ENCODE measurements at regions not wholly inside any gene's neighbourhood (a gene's known extent, or its start where the extent isn't known, plus 50 kb on each side); places are given as distances from the start of the nearest gene placed in this dataset.
A peak's percentile ranks its signal among the peaks of the same experiment; 100 is the strongest.

DNA sequence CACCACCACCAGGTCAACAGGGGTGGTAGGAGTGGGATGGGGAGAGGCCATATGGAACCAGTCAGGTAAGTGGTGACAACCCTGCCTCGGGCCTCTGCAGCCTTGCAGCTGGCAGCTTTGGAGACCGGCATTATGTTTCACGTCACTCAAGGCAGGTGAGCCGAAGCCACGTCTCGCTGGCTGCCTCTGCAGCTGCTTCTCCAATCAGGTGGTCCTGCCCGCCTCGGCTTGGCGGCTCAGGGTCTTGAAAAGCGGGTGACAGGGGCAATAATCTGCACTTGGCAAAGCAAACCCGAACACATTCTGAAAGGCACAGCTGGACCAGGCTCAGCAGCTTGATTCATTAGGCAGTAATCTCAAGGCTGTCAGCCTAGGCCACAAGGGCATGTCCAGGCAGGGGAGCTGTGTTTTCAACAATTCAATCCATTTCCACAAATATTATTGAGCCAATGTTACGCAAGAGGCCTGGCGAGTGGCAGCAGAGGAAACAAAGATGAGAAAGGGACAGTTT lies 77.4 kb upstream of the PCDH8 start:
- peak in 1 of 3 donors; percentile 43 for TF ChIP-seq POLR2AphosphoS5 (IDR thresholded peaks at IDR 0.05)
- TF ChIP-seq, protein P1, sequence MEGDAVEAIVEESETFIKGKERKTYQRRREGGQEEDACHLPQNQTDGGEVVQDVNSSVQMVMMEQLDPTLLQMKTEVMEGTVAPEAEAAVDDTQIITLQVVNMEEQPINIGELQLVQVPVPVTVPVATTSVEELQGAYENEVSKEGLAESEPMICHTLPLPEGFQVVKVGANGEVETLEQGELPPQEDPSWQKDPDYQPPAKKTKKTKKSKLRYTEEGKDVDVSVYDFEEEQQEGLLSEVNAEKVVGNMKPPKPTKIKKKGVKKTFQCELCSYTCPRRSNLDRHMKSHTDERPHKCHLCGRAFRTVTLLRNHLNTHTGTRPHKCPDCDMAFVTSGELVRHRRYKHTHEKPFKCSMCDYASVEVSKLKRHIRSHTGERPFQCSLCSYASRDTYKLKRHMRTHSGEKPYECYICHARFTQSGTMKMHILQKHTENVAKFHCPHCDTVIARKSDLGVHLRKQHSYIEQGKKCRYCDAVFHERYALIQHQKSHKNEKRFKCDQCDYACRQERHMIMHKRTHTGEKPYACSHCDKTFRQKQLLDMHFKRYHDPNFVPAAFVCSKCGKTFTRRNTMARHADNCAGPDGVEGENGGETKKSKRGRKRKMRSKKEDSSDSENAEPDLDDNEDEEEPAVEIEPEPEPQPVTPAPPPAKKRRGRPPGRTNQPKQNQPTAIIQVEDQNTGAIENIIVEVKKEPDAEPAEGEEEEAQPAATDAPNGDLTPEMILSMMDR (IDR thresholded peaks at IDR 0.05): no peak
